Hepatocyte (in vitro differentiated cells): ENCODE measurements at regions not wholly inside any gene's neighbourhood (a gene's known extent, or its start where the extent isn't known, plus 50 kb on each side); places are given as distances from the start of the nearest gene placed in this dataset.

Source experiments
- EZH2 ChIP-seq: fragments of 200-600 bp; sonication (generic); IDR thresholded peaks from 2 replicates; pipeline ENCODE4 v1.6.1; 2016; ENCODE audit warnings: antibody characterized with exemption, mild to moderate bottlenecking, borderline replicate concordance
- EZH2phosphoT487 ChIP-seq: fragments of 200-600 bp; sonication (generic); IDR thresholded peaks from one replicate; pipeline ENCODE4 v1.6.1; 2018; ENCODE audit warnings: antibody characterized with exemption, mild to moderate bottlenecking, low read depth, moderate library complexity; ENCODE audit not compliant: unreplicated experiment, severe bottlenecking
- TF ChIP-seq, protein P1 (sequence below): fragments of 200-600 bp; sonication (generic); IDR thresholded peaks from 2 replicates; pipeline ENCODE4 v1.5.1; 2016; ENCODE audit warnings: antibody characterized with exemption, mild to moderate bottlenecking; ENCODE audit not compliant: poor library complexity

DNA sequence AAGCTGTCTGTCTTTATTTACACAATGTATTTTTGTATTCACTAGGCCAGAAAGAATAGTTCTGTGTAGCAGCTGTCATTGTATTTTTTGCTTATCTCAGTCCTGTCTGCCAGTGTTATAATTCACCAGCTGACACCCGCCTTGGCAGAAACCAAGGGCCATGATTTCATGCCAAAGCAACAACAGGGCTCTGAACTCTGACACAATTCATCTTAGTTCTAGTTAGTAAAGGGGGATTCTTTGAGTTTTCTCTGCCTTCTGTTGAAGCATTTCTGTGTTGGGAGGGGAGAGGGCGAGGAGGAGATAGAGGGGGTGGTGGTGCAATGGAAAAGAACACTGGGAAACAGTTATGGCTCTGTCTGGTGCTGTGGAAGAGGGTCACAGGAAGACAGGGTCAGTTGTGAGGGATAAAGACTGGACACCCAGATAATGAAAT is 684.6 kb upstream of the MARCKS start:
- TF ChIP-seq, protein P1, sequence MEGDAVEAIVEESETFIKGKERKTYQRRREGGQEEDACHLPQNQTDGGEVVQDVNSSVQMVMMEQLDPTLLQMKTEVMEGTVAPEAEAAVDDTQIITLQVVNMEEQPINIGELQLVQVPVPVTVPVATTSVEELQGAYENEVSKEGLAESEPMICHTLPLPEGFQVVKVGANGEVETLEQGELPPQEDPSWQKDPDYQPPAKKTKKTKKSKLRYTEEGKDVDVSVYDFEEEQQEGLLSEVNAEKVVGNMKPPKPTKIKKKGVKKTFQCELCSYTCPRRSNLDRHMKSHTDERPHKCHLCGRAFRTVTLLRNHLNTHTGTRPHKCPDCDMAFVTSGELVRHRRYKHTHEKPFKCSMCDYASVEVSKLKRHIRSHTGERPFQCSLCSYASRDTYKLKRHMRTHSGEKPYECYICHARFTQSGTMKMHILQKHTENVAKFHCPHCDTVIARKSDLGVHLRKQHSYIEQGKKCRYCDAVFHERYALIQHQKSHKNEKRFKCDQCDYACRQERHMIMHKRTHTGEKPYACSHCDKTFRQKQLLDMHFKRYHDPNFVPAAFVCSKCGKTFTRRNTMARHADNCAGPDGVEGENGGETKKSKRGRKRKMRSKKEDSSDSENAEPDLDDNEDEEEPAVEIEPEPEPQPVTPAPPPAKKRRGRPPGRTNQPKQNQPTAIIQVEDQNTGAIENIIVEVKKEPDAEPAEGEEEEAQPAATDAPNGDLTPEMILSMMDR: no peak
- TF ChIP-seq EZH2phosphoT487: no peak
- no peak for TF ChIP-seq EZH2
